Muscle of leg (tissue), 3 donors: ENCODE measurements at regions not wholly inside any gene's neighbourhood (a gene's known extent, or its start where the extent isn't known, plus 50 kb on each side); places are given as distances from the start of the nearest gene placed in this dataset.

Experiments used
- DNase-seq: peaks from one replicate; pipeline ENCODE4 v3.0.0; 2013
- H3K27ac ChIP-seq: one replicate; pipeline ENCODE4 v1.5.1; 2013; ENCODE audit warnings: mild to moderate bottlenecking, low read length, control low read depth
- H3K27me3 ChIP-seq: one replicate; pipeline ENCODE4 v1.6.1; 2013; ENCODE audit warnings: low read length; ENCODE audit not compliant: control insufficient read depth, insufficient read depth
- H3K36me3 ChIP-seq: one replicate; pipeline ENCODE4 v1.6.1; 2013; ENCODE audit warnings: low read length; ENCODE audit not compliant: control insufficient read depth, insufficient read depth
- H3K4me1 ChIP-seq: one replicate; pipeline ENCODE4 v1.6.1; 2013; ENCODE audit warnings: low read length; ENCODE audit not compliant: control insufficient read depth, insufficient read depth
- H3K4me3 ChIP-seq: one replicate; pipeline ENCODE4 v1.5.1; 2013; ENCODE audit warnings: low read length, control low read depth
- H3K9me3 ChIP-seq: replicated peaks from 2 replicates; pipeline ENCODE4 v1.6.1; 2013; ENCODE audit warnings: low read depth, low read length; ENCODE audit not compliant: control insufficient read depth
- WGBS: methylation state at CpG from one replicate; pipeline ENCODE4 v1.1.5; 2013; ENCODE audit warnings: missing lambda C conversion rate; ENCODE audit not compliant: insufficient coverage; 5-methylcytosine and 5-hydroxymethylcytosine counted together

- Histone ChIP-seq H3K4me3 (no peak overlapping the region), H3K27me3 (no peaks in the 10 kb centered on the region), H3K27ac (no peak overlapping the region), H3K9me3 (no peaks in the 10 kb centered on the region), H3K36me3 (no peaks in the 10 kb centered on the region), H3K4me1 (peaks cover 6% of the 10 kb centered on the region)
- 50% methylated on average over 1 of the region's 4 CpGs for WGBS
- DNase-seq, result no peak
Measured at GRCh38 chr1:214219902-214220301, 61.1 kb upstream of the SMYD2 start.

DNA sequence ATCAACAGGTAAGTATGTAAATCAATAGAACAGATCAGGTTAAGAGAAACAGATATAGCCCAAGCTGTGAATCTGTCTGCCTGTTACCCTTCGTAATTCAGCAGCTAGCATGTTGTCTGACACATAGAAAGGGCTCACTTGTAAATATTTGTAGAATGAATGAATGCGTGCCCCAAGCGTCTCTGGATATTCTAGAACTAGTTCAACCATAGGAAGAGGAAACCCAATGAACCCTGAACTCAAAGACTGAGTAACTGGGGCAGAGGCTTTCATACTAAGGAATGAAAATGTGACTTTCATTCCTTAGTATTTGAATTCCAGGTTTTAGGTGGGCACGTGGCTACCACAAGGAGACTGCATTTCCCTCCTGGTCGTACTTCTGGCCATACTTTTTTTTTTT is 60.1 kb upstream of the SMYD2 start:
- WGBS, result 87% methylated on average over 3 of the region's 5 CpGs
- H3K9me3 ChIP-seq, result no peaks in the 10 kb centered on the region
- DNase-seq, result no peak
- H3K27me3 ChIP-seq, result no peaks in the 10 kb centered on the region
- no peaks in the 10 kb centered on the region for H3K36me3 ChIP-seq
- no peak overlapping the region for H3K27ac ChIP-seq
- H3K4me3 ChIP-seq, result no peak overlapping the region
- H3K4me1 ChIP-seq, result peaks cover 9% of the 10 kb centered on the region

DNA sequence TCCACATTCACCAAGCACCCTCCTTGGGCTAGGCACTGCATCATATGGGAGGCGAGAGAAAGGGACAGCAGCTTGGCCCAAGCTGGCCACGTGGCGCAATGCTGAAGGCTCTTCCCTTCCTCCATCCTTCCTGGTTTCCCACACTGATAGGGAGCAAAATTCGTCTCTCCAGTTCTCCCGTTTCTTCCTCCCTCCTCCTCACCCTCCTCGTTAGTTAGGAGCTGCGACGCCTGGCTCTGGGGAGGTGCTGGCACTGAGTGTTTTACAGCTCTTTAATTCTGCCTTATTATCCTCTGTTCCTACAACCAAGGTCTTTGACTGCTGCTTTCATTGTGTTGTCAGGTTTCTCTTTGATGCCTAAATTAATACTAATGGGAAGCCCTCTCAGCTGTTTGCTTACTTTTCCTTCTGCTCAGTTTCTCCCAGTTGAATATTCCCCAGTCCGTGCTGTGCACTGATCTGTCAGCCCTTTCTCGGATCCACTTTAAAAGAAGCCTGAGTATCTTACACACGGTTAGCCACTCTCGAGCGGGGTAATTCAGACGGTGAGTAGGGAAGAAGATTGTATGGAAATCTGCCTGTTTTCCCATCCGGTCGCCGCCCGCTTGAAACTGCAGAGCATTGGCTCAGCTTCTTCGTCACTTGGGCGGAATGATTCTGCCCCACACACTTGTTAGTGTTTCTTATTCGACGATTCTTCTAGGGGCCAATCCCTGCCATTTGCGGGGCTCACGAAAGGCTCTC is 56.2 kb upstream of the SMYD2 start:
- peaks cover 3% of the 10 kb centered on the region for H3K9me3 ChIP-seq
- no peaks in the 10 kb centered on the region for H3K27me3 ChIP-seq
- H3K36me3 ChIP-seq, result no peaks in the 10 kb centered on the region
- peak; percentile 64 for DNase-seq
- H3K4me3 ChIP-seq, result peak overlapping the region; percentile 22
- 5% methylated on average over 13 of the region's 24 CpGs for WGBS
- peaks cover 18% of the 10 kb centered on the region for H3K4me1 ChIP-seq
- H3K27ac ChIP-seq, result peak overlapping the region; percentile 47

DNA sequence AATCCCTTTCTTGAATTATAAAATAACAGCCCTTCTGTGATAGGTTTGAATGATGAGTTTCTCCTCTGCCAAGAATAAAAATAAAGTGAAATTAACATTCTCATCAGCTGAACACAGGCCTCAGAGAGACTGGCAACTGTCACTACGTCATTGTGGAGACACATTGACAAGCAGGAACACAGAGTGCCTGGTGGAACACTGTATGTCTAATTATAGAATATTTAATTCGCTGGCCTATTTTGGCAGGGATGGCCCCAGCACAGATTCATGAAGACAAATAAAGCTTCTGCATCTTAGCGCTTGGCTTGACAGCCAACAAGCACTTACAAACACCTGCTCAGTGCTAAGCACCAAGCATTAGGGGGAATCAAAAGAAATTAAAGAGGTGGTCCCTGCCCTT is 52.0 kb upstream of the SMYD2 start:
- WGBS, result 57% methylated on average over 1 of the region's 3 CpGs
- Histone ChIP-seq H3K27me3 (no peaks in the 10 kb centered on the region), H3K27ac (peak overlapping the region; percentile 69), H3K9me3 (peaks cover 3% of the 10 kb centered on the region), H3K4me3 (no peak overlapping the region), H3K4me1 (peaks cover 18% of the 10 kb centered on the region), H3K36me3 (no peaks in the 10 kb centered on the region)
- DNase-seq, result peak; percentile 82

GRCh38 chr1:214229736-214230135 is 51.2 kb upstream of the SMYD2 start:
- no CpG with 5 or more reads among the region's 4 CpGs for WGBS
- Histone ChIP-seq H3K4me1 (peaks cover 14% of the 10 kb centered on the region), H3K27ac (peak overlapping the region; percentile 69), H3K9me3 (peaks cover 3% of the 10 kb centered on the region), H3K36me3 (no peaks in the 10 kb centered on the region), H3K4me3 (no peak overlapping the region), H3K27me3 (no peaks in the 10 kb centered on the region)
- DNase-seq, result no peak
